C4-2B (cell line): ENCODE measurements at regions not wholly inside any gene's neighbourhood (a gene's known extent, or its start where the extent isn't known, plus 50 kb on each side); places are given as distances from the start of the nearest gene placed in this dataset.

Source experiments
- ZFX ChIP-seq: fragments of 450-650 bp; IDR thresholded peaks from 2 replicates; pipeline ENCODE4 v1.6.1; 2017
- TF ChIP-seq, protein P1 (sequence below): fragments of 450-650 bp; conservative IDR thresholded peaks from 2 replicates; pipeline ENCODE4 v1.5.1; 2017; ENCODE audit warnings: mild to moderate bottlenecking

DNA sequence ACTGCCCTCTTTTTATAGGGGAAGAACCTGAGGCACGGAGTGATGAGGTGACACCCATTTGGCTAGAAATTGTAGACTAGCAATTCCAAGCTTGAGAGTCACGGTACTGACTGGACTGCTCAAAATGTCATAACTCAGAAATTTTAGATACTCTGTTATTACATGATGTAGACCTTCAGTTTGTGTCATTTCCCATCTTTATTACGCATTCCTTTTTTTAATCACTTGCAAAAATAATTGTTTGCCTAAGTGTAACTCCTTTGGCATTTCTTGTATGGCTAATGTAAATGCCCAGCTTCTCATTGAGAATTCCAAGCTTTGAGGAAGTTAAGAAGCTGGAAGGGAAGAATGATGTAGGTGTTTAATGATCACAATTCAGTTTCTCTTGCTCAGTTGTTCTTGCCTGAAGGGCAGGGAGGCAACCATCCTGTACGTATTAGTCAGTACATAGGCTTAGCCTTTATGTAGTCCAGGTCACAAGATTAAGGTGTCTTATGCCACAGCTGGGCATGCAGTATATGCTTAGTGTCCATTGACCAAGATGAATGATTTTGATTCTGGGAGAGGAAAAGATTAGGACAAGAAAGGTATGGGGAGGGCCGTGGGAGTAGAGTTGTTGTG, 68.2 kb upstream of the EVL start:
- TF ChIP-seq, protein P1, sequence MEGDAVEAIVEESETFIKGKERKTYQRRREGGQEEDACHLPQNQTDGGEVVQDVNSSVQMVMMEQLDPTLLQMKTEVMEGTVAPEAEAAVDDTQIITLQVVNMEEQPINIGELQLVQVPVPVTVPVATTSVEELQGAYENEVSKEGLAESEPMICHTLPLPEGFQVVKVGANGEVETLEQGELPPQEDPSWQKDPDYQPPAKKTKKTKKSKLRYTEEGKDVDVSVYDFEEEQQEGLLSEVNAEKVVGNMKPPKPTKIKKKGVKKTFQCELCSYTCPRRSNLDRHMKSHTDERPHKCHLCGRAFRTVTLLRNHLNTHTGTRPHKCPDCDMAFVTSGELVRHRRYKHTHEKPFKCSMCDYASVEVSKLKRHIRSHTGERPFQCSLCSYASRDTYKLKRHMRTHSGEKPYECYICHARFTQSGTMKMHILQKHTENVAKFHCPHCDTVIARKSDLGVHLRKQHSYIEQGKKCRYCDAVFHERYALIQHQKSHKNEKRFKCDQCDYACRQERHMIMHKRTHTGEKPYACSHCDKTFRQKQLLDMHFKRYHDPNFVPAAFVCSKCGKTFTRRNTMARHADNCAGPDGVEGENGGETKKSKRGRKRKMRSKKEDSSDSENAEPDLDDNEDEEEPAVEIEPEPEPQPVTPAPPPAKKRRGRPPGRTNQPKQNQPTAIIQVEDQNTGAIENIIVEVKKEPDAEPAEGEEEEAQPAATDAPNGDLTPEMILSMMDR = no peak
- no peak for TF ChIP-seq ZFX
